A673 (cell line): ENCODE measurements at regions not wholly inside any gene's neighbourhood (a gene's known extent, or its start where the extent isn't known, plus 50 kb on each side); places are given as distances from the start of the nearest gene placed in this dataset.

ENCODE experiments used
- BruUV-seq: library from RNA; stranded (reverse); fragments of 400-500 nt; replicated peaks from 2 replicates; lab custom pipeline; 2021; lab: Mats Ljungman, UMichigan
- CTCF ChIA-PET: fragments of 300-600 bp; sonication (Branson Sonifier 250); formaldehyde crosslinking; loops from one replicate; lab custom pipeline; 2022; ENCODE audit warnings: antibody characterized with exemption; lab: Charles Lee
- POLR2A ChIA-PET: fragments of 300-600 bp; sonication (Branson Sonifier 250); formaldehyde crosslinking; loops from one replicate; lab custom pipeline; 2022; ENCODE audit warnings: antibody characterized with exemption; ENCODE audit not compliant: low non-redundant PET; lab: Charles Lee
- DNase-seq: peaks from one replicate; pipeline ENCODE4 v3.0.0-alpha.2; 2015; ENCODE audit warnings: low spot score
- H3K27ac ChIP-seq: fragments of 200-600 bp; sonication (generic); 2 replicates; pipeline ENCODE4 v1.5.1; 2016; ENCODE audit warnings: mixed run types, low read depth, mild to moderate bottlenecking, mixed read lengths, antibody characterized with exemption, low read length; ENCODE audit not compliant: poor library complexity, severe bottlenecking
- H3K27me3 ChIP-seq: fragments of 200-600 bp; sonication (generic); replicated peaks from 2 replicates; pipeline ENCODE4 v1.6.1; 2017; ENCODE audit warnings: mixed run types, low read depth, mild to moderate bottlenecking, mixed read lengths, antibody characterized with exemption, low read length; ENCODE audit not compliant: insufficient read depth, poor library complexity
- H3K36me3 ChIP-seq: fragments of 200-600 bp; sonication (generic); 2 replicates; pipeline ENCODE4 v1.6.1; 2016; ENCODE audit warnings: mixed run types, mild to moderate bottlenecking, mixed read lengths, antibody characterized with exemption, low read length; ENCODE audit not compliant: insufficient read depth, poor library complexity, severe bottlenecking
- H3K4me1 ChIP-seq: fragments of 200-600 bp; sonication (generic); 2 replicates; pipeline ENCODE4 v1.6.1; 2017; ENCODE audit warnings: mixed run types, mild to moderate bottlenecking, mixed read lengths, antibody characterized with exemption, low read length; ENCODE audit not compliant: insufficient read depth, poor library complexity, severe bottlenecking
- H3K4me3 ChIP-seq: fragments of 200-600 bp; sonication (generic); 2 replicates; pipeline ENCODE4 v1.5.1; 2016; ENCODE audit warnings: low read depth, mixed run types, mild to moderate bottlenecking, mixed read lengths, low read length; ENCODE audit not compliant: poor library complexity, severe bottlenecking
- H3K9me3 ChIP-seq: fragments of 200-600 bp; sonication (generic); 2 replicates; pipeline ENCODE4 v1.6.1; 2016; ENCODE audit warnings: mixed run types, low read depth, mild to moderate bottlenecking, mixed read lengths, antibody characterized with exemption, low read length; ENCODE audit not compliant: poor library complexity, severe bottlenecking
- EZH2 ChIP-seq: fragments of 200-600 bp; sonication (generic); IDR thresholded peaks from 2 replicates; pipeline ENCODE4 v1.6.1; 2017; ENCODE audit warnings: borderline replicate concordance, low read depth, mild to moderate bottlenecking, mixed read lengths, antibody characterized with exemption, low read length; ENCODE audit not compliant: poor library complexity, severe bottlenecking
- intact Hi-C: fragments of 100-400 bp; cut with micrococcal nuclease; formaldehyde crosslinking; loops from one replicate; pipeline ENCODE4 v1.10.0; 2022; ENCODE audit not compliant: unreplicated experiment
- TF ChIP-seq, protein P1 (sequence below): fragments of 300-800, 200-600 bp; sonication (generic); conservative IDR thresholded peaks from 2 replicates; pipeline ENCODE4 v1.5.1; 2017; ENCODE audit warnings: low read depth, mild to moderate bottlenecking, antibody characterized with exemption, low read length, moderate library complexity, mixed read lengths

DNA sequence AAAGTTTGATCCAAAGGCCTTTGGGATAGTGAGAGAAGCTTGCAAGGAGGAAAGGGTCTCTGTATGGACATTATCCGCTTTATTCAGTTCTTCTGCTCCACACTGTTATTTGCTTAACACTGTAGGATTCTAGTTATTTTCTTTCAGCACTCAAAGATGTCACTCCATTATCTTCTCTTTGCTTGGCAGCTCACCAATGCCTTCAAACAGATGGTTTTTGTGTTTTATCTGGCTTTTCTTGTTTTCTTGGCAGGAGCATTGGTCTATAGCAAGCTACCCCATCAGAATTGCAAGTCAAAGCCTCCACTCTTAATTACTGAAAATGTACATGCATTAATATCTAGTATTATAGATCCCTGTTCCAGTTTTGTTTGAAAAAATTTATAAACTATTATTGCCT lies 138.8 kb downstream of the EVA1A start:
- intact Hi-C loops: no loop called here
- no peak overlapping the region for H3K27ac ChIP-seq
- H3K4me3 ChIP-seq: no peak overlapping the region
- no peaks in the 10 kb centered on the region for H3K27me3 ChIP-seq
- no peaks in the 10 kb centered on the region for H3K4me1 ChIP-seq
- no peak for TF ChIP-seq EZH2
- TF ChIP-seq, protein P1, sequence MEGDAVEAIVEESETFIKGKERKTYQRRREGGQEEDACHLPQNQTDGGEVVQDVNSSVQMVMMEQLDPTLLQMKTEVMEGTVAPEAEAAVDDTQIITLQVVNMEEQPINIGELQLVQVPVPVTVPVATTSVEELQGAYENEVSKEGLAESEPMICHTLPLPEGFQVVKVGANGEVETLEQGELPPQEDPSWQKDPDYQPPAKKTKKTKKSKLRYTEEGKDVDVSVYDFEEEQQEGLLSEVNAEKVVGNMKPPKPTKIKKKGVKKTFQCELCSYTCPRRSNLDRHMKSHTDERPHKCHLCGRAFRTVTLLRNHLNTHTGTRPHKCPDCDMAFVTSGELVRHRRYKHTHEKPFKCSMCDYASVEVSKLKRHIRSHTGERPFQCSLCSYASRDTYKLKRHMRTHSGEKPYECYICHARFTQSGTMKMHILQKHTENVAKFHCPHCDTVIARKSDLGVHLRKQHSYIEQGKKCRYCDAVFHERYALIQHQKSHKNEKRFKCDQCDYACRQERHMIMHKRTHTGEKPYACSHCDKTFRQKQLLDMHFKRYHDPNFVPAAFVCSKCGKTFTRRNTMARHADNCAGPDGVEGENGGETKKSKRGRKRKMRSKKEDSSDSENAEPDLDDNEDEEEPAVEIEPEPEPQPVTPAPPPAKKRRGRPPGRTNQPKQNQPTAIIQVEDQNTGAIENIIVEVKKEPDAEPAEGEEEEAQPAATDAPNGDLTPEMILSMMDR: no peak
- no peaks in the 10 kb centered on the region for H3K36me3 ChIP-seq
- CTCF ChIA-PET: no interaction called here
- no peak for DNase-seq
- H3K9me3 ChIP-seq: no peaks in the 10 kb centered on the region
- POLR2A ChIA-PET: no interaction called here
- BruUV-seq: no TSS peak

DNA sequence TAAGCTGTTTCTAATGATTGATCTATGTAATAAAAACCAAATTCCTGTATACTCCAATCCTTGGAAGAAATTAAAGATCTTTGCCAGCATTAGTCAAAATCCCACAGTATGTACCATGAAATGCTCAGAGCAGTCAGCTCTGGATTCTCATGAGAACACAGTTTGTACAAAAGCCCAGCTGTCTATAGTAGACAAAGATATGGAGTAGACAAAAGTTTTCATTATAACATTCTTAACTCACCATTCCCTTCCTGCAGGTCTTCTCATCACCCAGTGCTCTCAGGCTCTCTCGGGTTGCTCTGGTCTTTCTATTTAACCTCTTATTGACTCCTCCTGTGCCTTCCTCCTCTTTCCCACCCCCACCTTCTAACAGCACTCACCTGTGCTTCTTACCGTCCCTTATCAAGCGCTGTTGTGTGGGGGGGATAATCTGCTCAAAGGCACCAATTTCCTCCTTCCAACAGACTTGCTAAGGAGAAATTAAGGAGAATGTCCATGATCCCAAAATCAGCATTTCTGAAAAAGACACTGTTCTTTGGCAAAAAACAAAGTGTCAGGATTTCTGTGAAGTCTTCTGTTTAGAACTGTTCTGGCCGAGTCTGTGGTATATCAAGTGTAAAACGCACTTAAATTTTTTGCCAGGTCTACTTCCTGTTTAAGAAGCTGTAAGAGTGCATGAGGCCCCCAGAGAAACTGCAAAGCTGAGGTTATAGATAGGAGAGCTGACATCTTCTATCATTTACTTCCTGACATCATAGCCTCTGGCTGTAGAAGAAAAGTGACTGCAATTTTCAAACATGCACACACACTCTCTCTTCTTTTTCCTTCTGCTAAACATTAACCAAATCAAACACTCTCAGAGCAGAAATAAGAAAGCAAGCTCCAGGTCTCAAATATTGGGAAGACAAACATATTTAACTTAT lies 144.1 kb downstream of the EVA1A start:
- Histone ChIP-seq H3K27ac (no peak overlapping the region), H3K27me3 (no peaks in the 10 kb centered on the region), H3K4me1 (no peaks in the 10 kb centered on the region), H3K9me3 (no peaks in the 10 kb centered on the region), H3K36me3 (no peaks in the 10 kb centered on the region), H3K4me3 (no peak overlapping the region)
- TF ChIP-seq, protein P1: no peak
- TF ChIP-seq EZH2: no peak
- BruUV-seq: no TSS peak
- CTCF ChIA-PET: no interaction called here
- DNase-seq: no peak
- POLR2A ChIA-PET: no interaction called here
- intact Hi-C loops: no loop called here

DNA sequence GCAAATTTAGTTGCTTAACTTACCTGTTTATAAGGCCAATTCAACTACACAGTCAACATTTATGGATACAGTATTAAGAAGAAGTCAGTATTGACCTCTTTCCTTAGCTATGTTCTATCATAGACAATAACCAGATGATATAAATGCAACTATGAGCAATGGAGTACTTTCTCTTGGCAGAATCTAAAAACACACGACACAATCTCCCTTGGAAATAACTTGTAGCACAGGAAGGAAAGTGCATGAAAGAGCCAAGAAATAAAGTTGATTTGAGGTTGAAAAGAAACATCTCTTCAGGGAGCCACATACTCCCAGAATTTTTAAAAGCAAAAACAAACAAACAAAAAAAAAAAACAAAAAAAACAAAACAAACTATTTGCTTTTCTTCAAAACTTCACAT lies 145.0 kb downstream of the EVA1A start:
- H3K27me3 ChIP-seq: no peaks in the 10 kb centered on the region
- no peaks in the 10 kb centered on the region for H3K9me3 ChIP-seq
- POLR2A ChIA-PET: no interaction called here
- CTCF ChIA-PET: no interaction called here
- intact Hi-C loops: no loop called here
- no TSS peak for BruUV-seq
- no peak for DNase-seq
- no peak overlapping the region for H3K27ac ChIP-seq
- H3K4me3 ChIP-seq: no peak overlapping the region
- H3K36me3 ChIP-seq: no peaks in the 10 kb centered on the region
- H3K4me1 ChIP-seq: no peaks in the 10 kb centered on the region
- TF ChIP-seq, protein P1: no peak
- no peak for TF ChIP-seq EZH2
